NCI-H345 treated with DMSO at 0.1 percent for 48 hours (cell line): ENCODE measurements at regions not wholly inside any gene's neighbourhood (a gene's known extent, or its start where the extent isn't known, plus 50 kb on each side); places are given as distances from the start of the nearest gene placed in this dataset.

Source experiments
- DNase-seq: peaks from one replicate; lab custom pipeline; 2025; ENCODE audit not compliant: unreplicated experiment; lab: John Stamatoyannopoulos, UW

DNA sequence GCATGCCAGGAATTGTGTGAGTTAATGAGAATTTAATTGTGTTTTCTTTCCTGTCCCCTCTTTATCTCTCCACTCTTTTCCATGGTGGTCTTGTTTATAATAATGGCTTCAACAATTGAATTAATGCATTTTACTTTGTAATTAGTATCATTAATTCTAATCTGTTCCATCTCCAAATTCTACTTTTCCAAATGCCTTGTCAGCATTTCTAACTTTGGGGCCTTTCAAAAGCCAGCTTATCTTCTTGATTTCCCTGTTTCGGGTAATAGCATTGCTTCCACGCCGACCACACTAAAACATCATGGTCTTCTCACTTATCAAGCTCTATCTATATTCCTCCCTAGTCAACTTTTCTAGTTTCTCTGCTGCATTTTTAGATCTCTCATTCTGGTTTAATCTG is 54.2 kb upstream of the RMST start:
- DNase-seq, result no peak

DNA sequence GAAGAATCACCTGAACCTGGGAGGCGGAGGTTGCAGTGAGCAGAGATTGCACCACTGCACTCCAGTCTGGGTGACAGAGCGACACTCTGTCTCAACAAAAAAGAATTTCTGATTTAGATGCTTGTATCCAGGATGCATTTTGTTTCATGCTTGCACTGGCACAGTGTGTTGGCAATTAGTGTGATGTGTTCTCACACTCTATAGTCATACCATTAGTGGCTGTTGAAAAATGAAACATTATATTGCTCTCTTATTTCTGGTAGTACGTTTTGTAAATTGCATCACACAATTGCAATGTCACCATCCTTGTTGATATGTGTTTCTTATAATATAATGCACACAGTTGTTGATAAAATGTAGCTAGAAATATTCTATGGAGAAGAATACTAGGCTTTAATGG is 51.3 kb upstream of the RMST start:
- DNase-seq, result no peak
